ENCODE measurements at regions not wholly inside any gene's neighbourhood (a gene's known extent, or its start where the extent isn't known, plus 50 kb on each side); places are given as distances from the start of the nearest gene placed in this dataset.

DNA sequence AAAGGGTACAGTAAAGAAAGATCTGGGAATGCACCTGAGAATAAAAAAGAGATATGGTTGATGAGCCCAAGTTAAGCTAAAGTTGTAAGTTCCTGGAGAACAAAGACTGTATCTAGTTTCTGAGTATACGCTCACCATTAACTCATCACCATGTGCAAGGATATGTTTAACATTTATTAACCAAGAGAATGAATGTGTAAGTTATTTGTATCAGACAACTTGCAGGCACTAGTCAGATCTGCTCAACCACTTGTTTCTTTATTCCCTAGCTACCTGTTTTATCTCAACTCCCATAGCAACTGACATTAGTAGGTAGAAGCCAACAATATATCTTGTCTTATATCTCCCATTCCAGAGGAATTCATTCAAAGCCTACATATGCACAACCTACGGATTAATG is 74.9 kb upstream of the KCNA4 start:
- no peak overlapping the region for H3K4me2 ChIP-seq
- Mint-ChIP-seq H3K4me1 (no peaks in the 10 kb centered on the region), H3K27me3 (ENCODE audit: insufficient read depth, low read depth, poor library complexity) (no peaks in the 10 kb centered on the region), H3K36me3 (ENCODE audit: low read depth) (no peaks in the 10 kb centered on the region), H3K4me3 (no peak overlapping the region), H3K9me3 (peaks cover 3% of the 10 kb centered on the region; the same call in 2 of the 3 replicates), H3K27ac (no peak overlapping the region)
- H3K27ac ChIP-seq (ENCODE audit: low read depth) = no peak overlapping the region
- no peak overlapping the region for H3K4me3 ChIP-seq
- no peak overlapping the region for H2AFZ ChIP-seq
- ATAC-seq (no peak), DNase-seq (ENCODE audit: low spot score) (no peak)
- no peaks in the 10 kb centered on the region for H3K9me2 ChIP-seq (ENCODE audit: insufficient read depth)
- 0 out of 2 replicates have a peak, but pooled peaks cover 3% of the 10 kb centered on the region for H3K27me3 ChIP-seq (ENCODE audit: insufficient read depth)
- TF ChIP-seq, protein P1, sequence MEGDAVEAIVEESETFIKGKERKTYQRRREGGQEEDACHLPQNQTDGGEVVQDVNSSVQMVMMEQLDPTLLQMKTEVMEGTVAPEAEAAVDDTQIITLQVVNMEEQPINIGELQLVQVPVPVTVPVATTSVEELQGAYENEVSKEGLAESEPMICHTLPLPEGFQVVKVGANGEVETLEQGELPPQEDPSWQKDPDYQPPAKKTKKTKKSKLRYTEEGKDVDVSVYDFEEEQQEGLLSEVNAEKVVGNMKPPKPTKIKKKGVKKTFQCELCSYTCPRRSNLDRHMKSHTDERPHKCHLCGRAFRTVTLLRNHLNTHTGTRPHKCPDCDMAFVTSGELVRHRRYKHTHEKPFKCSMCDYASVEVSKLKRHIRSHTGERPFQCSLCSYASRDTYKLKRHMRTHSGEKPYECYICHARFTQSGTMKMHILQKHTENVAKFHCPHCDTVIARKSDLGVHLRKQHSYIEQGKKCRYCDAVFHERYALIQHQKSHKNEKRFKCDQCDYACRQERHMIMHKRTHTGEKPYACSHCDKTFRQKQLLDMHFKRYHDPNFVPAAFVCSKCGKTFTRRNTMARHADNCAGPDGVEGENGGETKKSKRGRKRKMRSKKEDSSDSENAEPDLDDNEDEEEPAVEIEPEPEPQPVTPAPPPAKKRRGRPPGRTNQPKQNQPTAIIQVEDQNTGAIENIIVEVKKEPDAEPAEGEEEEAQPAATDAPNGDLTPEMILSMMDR (conservative IDR thresholded peaks at IDR 0.05; ENCODE audit: low read depth in 2 of 2) = no peak
- TF ChIP-seq, protein P2, sequence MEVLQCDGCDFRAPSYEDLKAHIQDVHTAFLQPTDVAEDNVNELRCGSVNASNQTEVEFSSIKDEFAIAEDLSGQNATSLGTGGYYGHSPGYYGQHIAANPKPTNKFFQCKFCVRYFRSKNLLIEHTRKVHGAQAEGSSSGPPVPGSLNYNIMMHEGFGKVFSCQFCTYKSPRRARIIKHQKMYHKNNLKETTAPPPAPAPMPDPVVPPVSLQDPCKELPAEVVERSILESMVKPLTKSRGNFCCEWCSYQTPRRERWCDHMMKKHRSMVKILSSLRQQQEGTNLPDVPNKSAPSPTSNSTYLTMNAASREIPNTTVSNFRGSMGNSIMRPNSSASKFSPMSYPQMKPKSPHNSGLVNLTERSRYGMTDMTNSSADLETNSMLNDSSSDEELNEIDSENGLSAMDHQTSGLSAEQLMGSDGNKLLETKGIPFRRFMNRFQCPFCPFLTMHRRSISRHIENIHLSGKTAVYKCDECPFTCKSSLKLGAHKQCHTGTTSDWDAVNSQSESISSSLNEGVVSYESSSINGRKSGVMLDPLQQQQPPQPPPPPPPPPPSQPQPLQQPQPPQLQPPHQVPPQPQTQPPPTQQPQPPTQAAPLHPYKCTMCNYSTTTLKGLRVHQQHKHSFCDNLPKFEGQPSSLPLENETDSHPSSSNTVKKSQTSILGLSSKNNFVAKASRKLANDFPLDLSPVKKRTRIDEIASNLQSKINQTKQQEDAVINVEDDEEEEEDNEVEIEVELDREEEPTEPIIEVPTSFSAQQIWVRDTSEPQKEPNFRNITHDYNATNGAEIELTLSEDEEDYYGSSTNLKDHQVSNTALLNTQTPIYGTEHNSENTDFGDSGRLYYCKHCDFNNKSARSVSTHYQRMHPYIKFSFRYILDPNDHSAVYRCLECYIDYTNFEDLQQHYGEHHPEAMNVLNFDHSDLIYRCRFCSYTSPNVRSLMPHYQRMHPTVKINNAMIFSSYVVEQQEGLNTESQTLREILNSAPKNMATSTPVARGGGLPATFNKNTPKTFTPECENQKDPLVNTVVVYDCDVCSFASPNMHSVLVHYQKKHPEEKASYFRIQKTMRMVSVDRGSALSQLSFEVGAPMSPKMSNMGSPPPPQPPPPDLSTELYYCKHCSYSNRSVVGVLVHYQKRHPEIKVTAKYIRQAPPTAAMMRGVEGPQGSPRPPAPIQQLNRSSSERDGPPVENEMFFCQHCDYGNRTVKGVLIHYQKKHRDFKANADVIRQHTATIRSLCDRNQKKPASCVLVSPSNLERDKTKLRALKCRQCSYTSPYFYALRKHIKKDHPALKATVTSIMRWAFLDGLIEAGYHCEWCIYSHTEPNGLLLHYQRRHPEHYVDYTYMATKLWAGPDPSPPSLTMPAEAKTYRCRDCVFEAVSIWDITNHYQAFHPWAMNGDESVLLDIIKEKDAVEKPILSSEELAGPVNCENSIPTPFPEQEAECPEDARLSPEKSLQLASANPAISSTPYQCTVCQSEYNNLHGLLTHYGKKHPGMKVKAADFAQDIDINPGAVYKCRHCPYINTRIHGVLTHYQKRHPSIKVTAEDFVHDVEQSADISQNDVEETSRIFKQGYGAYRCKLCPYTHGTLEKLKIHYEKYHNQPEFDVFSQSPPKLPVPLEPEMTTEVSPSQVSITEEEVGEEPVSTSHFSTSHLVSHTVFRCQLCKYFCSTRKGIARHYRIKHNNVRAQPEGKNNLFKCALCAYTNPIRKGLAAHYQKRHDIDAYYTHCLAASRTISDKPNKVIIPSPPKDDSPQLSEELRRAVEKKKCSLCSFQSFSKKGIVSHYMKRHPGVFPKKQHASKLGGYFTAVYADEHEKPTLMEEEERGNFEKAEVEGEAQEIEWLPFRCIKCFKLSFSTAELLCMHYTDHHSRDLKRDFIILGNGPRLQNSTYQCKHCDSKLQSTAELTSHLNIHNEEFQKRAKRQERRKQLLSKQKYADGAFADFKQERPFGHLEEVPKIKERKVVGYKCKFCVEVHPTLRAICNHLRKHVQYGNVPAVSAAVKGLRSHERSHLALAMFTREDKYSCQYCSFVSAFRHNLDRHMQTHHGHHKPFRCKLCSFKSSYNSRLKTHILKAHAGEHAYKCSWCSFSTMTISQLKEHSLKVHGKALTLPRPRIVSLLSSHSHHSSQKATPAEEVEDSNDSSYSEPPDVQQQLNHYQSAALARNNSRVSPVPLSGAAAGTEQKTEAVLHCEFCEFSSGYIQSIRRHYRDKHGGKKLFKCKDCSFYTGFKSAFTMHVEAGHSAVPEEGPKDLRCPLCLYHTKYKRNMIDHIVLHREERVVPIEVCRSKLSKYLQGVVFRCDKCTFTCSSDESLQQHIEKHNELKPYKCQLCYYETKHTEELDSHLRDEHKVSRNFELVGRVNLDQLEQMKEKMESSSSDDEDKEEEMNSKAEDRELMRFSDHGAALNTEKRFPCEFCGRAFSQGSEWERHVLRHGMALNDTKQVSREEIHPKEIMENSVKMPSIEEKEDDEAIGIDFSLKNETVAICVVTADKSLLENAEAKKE (CRISPR knock-in tag; IDR thresholded peaks at IDR 0.05) = no peak
- TF ChIP-seq, protein P3, sequence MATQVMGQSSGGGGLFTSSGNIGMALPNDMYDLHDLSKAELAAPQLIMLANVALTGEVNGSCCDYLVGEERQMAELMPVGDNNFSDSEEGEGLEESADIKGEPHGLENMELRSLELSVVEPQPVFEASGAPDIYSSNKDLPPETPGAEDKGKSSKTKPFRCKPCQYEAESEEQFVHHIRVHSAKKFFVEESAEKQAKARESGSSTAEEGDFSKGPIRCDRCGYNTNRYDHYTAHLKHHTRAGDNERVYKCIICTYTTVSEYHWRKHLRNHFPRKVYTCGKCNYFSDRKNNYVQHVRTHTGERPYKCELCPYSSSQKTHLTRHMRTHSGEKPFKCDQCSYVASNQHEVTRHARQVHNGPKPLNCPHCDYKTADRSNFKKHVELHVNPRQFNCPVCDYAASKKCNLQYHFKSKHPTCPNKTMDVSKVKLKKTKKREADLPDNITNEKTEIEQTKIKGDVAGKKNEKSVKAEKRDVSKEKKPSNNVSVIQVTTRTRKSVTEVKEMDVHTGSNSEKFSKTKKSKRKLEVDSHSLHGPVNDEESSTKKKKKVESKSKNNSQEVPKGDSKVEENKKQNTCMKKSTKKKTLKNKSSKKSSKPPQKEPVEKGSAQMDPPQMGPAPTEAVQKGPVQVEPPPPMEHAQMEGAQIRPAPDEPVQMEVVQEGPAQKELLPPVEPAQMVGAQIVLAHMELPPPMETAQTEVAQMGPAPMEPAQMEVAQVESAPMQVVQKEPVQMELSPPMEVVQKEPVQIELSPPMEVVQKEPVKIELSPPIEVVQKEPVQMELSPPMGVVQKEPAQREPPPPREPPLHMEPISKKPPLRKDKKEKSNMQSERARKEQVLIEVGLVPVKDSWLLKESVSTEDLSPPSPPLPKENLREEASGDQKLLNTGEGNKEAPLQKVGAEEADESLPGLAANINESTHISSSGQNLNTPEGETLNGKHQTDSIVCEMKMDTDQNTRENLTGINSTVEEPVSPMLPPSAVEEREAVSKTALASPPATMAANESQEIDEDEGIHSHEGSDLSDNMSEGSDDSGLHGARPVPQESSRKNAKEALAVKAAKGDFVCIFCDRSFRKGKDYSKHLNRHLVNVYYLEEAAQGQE (IDR thresholded peaks at IDR 0.05; ENCODE audit: unreplicated experiment) = no peak
- no peak for TF ChIP-seq ZNF331 (CRISPR knock-in tag; IDR thresholded peaks at IDR 0.05; ENCODE audit: low read depth)
- no peak for TF ChIP-seq CREB1 (CRISPR knock-in tag; IDR thresholded peaks at IDR 0.05; ENCODE audit: low read depth)
- no peak for TF ChIP-seq JUNB (IDR thresholded peaks at IDR 0.05; ENCODE audit: unreplicated experiment)
- no peak for TF ChIP-seq POLR2AphosphoS5 (IDR thresholded peaks at IDR 0.05; ENCODE audit: low read depth)
- TF ChIP-seq EZH2 (IDR thresholded peaks at IDR 0.05; ENCODE audit: low read depth, unreplicated experiment) = no peak
- no peak for TF ChIP-seq STAT1 (IDR thresholded peaks at IDR 0.05; ENCODE audit: unreplicated experiment)
- TF ChIP-seq EZH2phosphoT487 (IDR thresholded peaks at IDR 0.05; ENCODE audit: unreplicated experiment) = no peak
- TF ChIP-seq, protein P4, sequence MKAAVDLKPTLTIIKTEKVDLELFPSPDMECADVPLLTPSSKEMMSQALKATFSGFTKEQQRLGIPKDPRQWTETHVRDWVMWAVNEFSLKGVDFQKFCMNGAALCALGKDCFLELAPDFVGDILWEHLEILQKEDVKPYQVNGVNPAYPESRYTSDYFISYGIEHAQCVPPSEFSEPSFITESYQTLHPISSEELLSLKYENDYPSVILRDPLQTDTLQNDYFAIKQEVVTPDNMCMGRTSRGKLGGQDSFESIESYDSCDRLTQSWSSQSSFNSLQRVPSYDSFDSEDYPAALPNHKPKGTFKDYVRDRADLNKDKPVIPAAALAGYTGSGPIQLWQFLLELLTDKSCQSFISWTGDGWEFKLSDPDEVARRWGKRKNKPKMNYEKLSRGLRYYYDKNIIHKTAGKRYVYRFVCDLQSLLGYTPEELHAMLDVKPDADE (IDR thresholded peaks at IDR 0.05) = no peak
- TF ChIP-seq NANOG (IDR thresholded peaks at IDR 0.05; ENCODE audit: borderline replicate concordance) = no peak
- no peak for TF ChIP-seq ZNF114 (CRISPR knock-in tag; IDR thresholded peaks at IDR 0.05)
- H3F3A ChIP-seq (replicated peaks; ENCODE audit: low read depth) = no peaks in the 10 kb centered on the region
- no peaks in the 10 kb centered on the region for H3K36me3 ChIP-seq (ENCODE audit: insufficient read depth)
- H3K4me1 ChIP-seq (ENCODE audit: insufficient read depth) = no peaks in the 10 kb centered on the region
- H4K20me1 ChIP-seq (replicated peaks; ENCODE audit: insufficient read depth) = no peaks in the 10 kb centered on the region
- H3K79me2 ChIP-seq (replicated peaks; ENCODE audit: insufficient read depth) = no peaks in the 10 kb centered on the region

Measured in GM23338 (cell line).